GM18507 (cell line): ENCODE measurements at regions not wholly inside any gene's neighbourhood (a gene's known extent, or its start where the extent isn't known, plus 50 kb on each side); places are given as distances from the start of the nearest gene placed in this dataset.

Experiments used
- DNase-seq: peaks from one replicate; pipeline ENCODE4 v3.0.0; 2011; ENCODE audit warnings: low read depth; ENCODE audit not compliant: insufficient read length; ENCODE audit errors: extremely low spot score
- FAIRE-seq: peaks from 2 replicates; lab custom pipeline; 2011; peaks lifted over from hg19 to GRCh38; lab: Jason Lieb, UNC

GRCh38 chr20:50257860-50258259, 67.2 kb downstream of the CEBPB start:
- DNase-seq (no peak), FAIRE-seq (no peak)

- DNase-seq = no peak
- FAIRE-seq = no peak
Measured at GRCh38 chr20:50258790-50259483, 68.3 kb downstream of the CEBPB start.

GRCh38 chr20:50259705-50260478, 69.3 kb downstream of the CEBPB start:
- FAIRE-seq = no peak
- no peak for DNase-seq

GRCh38 chr20:50260479-50261221, 70.0 kb downstream of the CEBPB start:
- FAIRE-seq (no peak), DNase-seq (no peak)

- FAIRE-seq (no peak), DNase-seq (no peak)
Measured at GRCh38 chr20:50261471-50262212, 71.0 kb downstream of the CEBPB start.

GRCh38 chr20:50263831-50264230, 73.2 kb downstream of the CEBPB start:
- FAIRE-seq (no peak), DNase-seq (no peak)

- FAIRE-seq (no peak), DNase-seq (no peak)
Measured at GRCh38 chr20:50264534-50265145, 74.0 kb downstream of the CEBPB start.

GRCh38 chr20:50265245-50265946, 74.8 kb downstream of the CEBPB start:
- FAIRE-seq = no peak

GRCh38 chr20:50266293-50267040, 75.8 kb downstream of the CEBPB start:
- no peak for FAIRE-seq
- DNase-seq = no peak

More at GRCh38 chr20:50265245-50265946, 74.8 kb downstream of the CEBPB start:
- DNase-seq = no peak

GRCh38 chr20:50267041-50267865, 76.6 kb downstream of the CEBPB start:
- DNase-seq (no peak), FAIRE-seq (no peak)

- DNase-seq (no peak), FAIRE-seq (no peak)
Measured at GRCh38 chr20:50267866-50268219, 77.2 kb downstream of the CEBPB start.

GRCh38 chr20:50269091-50270033, 78.7 kb downstream of the CEBPB start:
- FAIRE-seq (no peak), DNase-seq (no peak)

GRCh38 chr20:50270034-50270395, 79.4 kb downstream of the CEBPB start:
- no peak for FAIRE-seq
- DNase-seq = no peak

GRCh38 chr20:50270569-50270968, 79.9 kb downstream of the CEBPB start:
- FAIRE-seq (no peak), DNase-seq (no peak)

GRCh38 chr20:50271176-50271575, 80.5 kb downstream of the CEBPB start:
- no peak for DNase-seq
- FAIRE-seq = no peak

- DNase-seq (no peak), FAIRE-seq (no peak)
Measured at GRCh38 chr20:50271612-50272011, 81.0 kb downstream of the CEBPB start.
